SK-N-SH (cell line): ENCODE measurements at regions not wholly inside any gene's neighbourhood (a gene's known extent, or its start where the extent isn't known, plus 50 kb on each side); places are given as distances from the start of the nearest gene placed in this dataset.

Experiments
- CTCF ChIA-PET: fragments of 300-600, 350-600 bp; formaldehyde crosslinking; extraction: SDS; loops from one replicate; lab custom pipeline; 2021; lab: Yijun Ruan, JAX
- POLR2A ChIA-PET: fragments of 350-600 bp; sonication (Branson Sonifier 250); formaldehyde crosslinking; extraction: SDS; loops from one replicate; lab custom pipeline; 2020; ENCODE audit warnings: antibody characterized with exemption, inconsistent platforms; lab: Yijun Ruan, JAX
- DNase-seq: peaks from one replicate; pipeline ENCODE4 v3.0.0; 2012
- H2AFZ ChIP-seq: fragments of 200-600 bp; sonication (generic); 2 replicates; pipeline ENCODE4 v1.8.1; 2016; ENCODE audit warnings: antibody characterized with exemption, mild to moderate bottlenecking, low read depth
- H3F3A ChIP-seq: fragments of 200-600 bp; sonication (generic); replicated peaks from 2 replicates; pipeline ENCODE3; 2016; ENCODE audit warnings: antibody characterized with exemption, mild to moderate bottlenecking; ENCODE audit not compliant: insufficient read depth
- H3K27ac ChIP-seq, 2 experiments: fragments of 200-500 bp in 1 of 2; fragments of 200-600 bp in 1 of 2; sonication (Bioruptor generic) in 1 of 2; sonication (generic), shearing (Covaris generic) in 1 of 2; 2 replicates each; pipeline versions ENCODE4 v1.5.1 to v1.6.1; 2014 to 2016; ENCODE audit warnings: low read depth in 2 of 2, inconsistent platforms in 1 of 2, low read length in 1 of 2, mild to moderate bottlenecking in 1 of 2, mixed read lengths in 1 of 2
- H3K27me3 ChIP-seq: fragments of 200-600 bp; sonication (generic), shearing (Covaris generic); 2 replicates; pipeline ENCODE4 v1.6.1; 2016; ENCODE audit warnings: mixed run types; ENCODE audit not compliant: insufficient read depth
- H3K36me3 ChIP-seq, 2 experiments: fragments of 200-500 bp in 1 of 2; fragments of 200-600 bp in 1 of 2; sonication (Bioruptor generic) in 1 of 2; sonication (generic) in 1 of 2; replicated peaks in 1 of 2; 2 replicates each; pipeline versions ENCODE3 to v1.5.1; 2014 to 2016; ENCODE audit warnings: low read length in 1 of 2, mild to moderate bottlenecking in 1 of 2; ENCODE audit not compliant: insufficient read depth in 2 of 2, control insufficient read depth in 1 of 2
- H3K4me1 ChIP-seq, 2 experiments: fragments of 200-500 bp in 1 of 2; fragments of 200-600 bp in 1 of 2; sonication (Bioruptor generic) in 1 of 2; sonication (generic), shearing (Covaris generic) in 1 of 2; 2 replicates each; pipeline versions ENCODE4 v1.5.1 to v1.6.1; 2014 to 2016; ENCODE audit warnings: low read depth in 1 of 2, low read length in 1 of 2, mixed run types in 1 of 2; ENCODE audit not compliant: insufficient read depth in 2 of 2, control insufficient read depth in 1 of 2
- H3K4me2 ChIP-seq: fragments of 200-600 bp; sonication (generic), shearing (Covaris generic); 2 replicates; pipeline ENCODE4 v1.6.1; 2017; ENCODE audit warnings: mixed run types
- H3K4me3 ChIP-seq, 2 experiments: fragments of 200-500 bp in 1 of 2; fragments of 200-600 bp in 1 of 2; sonication (Bioruptor generic) in 1 of 2; sonication (generic), shearing (Covaris generic) in 1 of 2; 2 replicates each; pipeline versions ENCODE4 v1.5.1 to v1.8.1; 2014 to 2016; ENCODE audit warnings: low read depth in 2 of 2, inconsistent platforms in 1 of 2, low read length in 1 of 2, mild to moderate bottlenecking in 1 of 2, mixed read lengths in 1 of 2, moderate library complexity in 1 of 2
- H3K79me2 ChIP-seq: fragments of 200-600 bp; sonication (generic); 2 replicates; pipeline ENCODE4 v1.8.1; 2017; ENCODE audit warnings: mild to moderate bottlenecking; ENCODE audit not compliant: insufficient read depth
- H3K9ac ChIP-seq: fragments of 200-600 bp; sonication (generic); 2 replicates; pipeline ENCODE4 v1.6.1; 2017; ENCODE audit warnings: mixed run types
- H3K9me2 ChIP-seq: fragments of 200-600 bp; sonication (generic); 2 replicates; pipeline ENCODE4 v1.6.1; 2017; ENCODE audit warnings: mixed run types
- H3K9me3 ChIP-seq: fragments of 200-600 bp; sonication (generic); 2 replicates; pipeline ENCODE4 v1.6.1; 2017; ENCODE audit warnings: mixed run types, mild to moderate bottlenecking, moderate library complexity
- H4K20me1 ChIP-seq: fragments of 200-600 bp; sonication (generic); 2 replicates; pipeline ENCODE4 v1.6.1; 2017; ENCODE audit warnings: mild to moderate bottlenecking, mixed run types; ENCODE audit not compliant: insufficient read depth
- EP300 ChIP-seq, 2 experiments: IDR thresholded peaks; 2 replicates each; pipeline versions ENCODE4 v1.4.0 to v1.6.1; 2012; ENCODE audit warnings: borderline replicate concordance in 1 of 2, low read depth in 1 of 2, low read length in 1 of 2
- FOSL2 ChIP-seq: IDR thresholded peaks from 2 replicates; pipeline ENCODE4 v1.4.0; 2012; ENCODE audit warnings: low read depth, mild to moderate bottlenecking, moderate library complexity, borderline replicate concordance
- FOXJ3 ChIP-seq: sonication (generic); formaldehyde crosslinking; IDR thresholded peaks from 2 replicates; pipeline ENCODE4 v1.5.1; 2020; ENCODE audit warnings: mild to moderate bottlenecking, missing genetic modification reagents
- FOXM1 ChIP-seq: IDR thresholded peaks from 2 replicates; pipeline ENCODE4 v1.4.0; 2012; ENCODE audit warnings: low read depth, mild to moderate bottlenecking
- MXI1 ChIP-seq: IDR thresholded peaks from 2 replicates; pipeline ENCODE4 v1.6.1; 2012; ENCODE audit warnings: mild to moderate bottlenecking, low read depth, low read length, improper control_type of control experiment
- NFIC ChIP-seq: IDR thresholded peaks from 2 replicates; pipeline ENCODE4 v1.4.0; 2012; ENCODE audit warnings: borderline replicate concordance
- NRF1 ChIP-seq: IDR thresholded peaks from 2 replicates; pipeline ENCODE4 v1.6.1; 2012; ENCODE audit warnings: low read depth, mild to moderate bottlenecking, low read length
- POLR2AphosphoS5 ChIP-seq: IDR thresholded peaks from 2 replicates; pipeline ENCODE4 v1.6.1; 2012; ENCODE audit warnings: low read depth, low read length
- RAD21 ChIP-seq: IDR thresholded peaks from 2 replicates; pipeline ENCODE4 v1.6.1; 2012; ENCODE audit warnings: mild to moderate bottlenecking, low read length
- RFX5 ChIP-seq: IDR thresholded peaks from 2 replicates; pipeline ENCODE4 v1.6.1; 2012; ENCODE audit warnings: mild to moderate bottlenecking, improper control_type of control experiment, low read length
- RXRA ChIP-seq: IDR thresholded peaks from 2 replicates; pipeline ENCODE4 v1.4.0; 2012; ENCODE audit warnings: low read depth, mild to moderate bottlenecking, borderline replicate concordance
- SMC3 ChIP-seq: IDR thresholded peaks from 2 replicates; pipeline ENCODE4 v1.6.1; 2012; ENCODE audit warnings: low read depth, low read length, improper control_type of control experiment
- TAF1 ChIP-seq: IDR thresholded peaks from 2 replicates; pipeline ENCODE4 v1.6.1; 2012; ENCODE audit warnings: low read depth, mild to moderate bottlenecking, low read length, moderate library complexity, borderline replicate concordance
- TCF12 ChIP-seq: IDR thresholded peaks from 2 replicates; pipeline ENCODE4 v1.4.0; 2012
- TEAD4 ChIP-seq: IDR thresholded peaks from 2 replicates; pipeline ENCODE4 v1.4.0; 2012; ENCODE audit warnings: mild to moderate bottlenecking, borderline replicate concordance; ENCODE audit not compliant: insufficient read depth
- USF1 ChIP-seq: IDR thresholded peaks from 2 replicates; pipeline ENCODE4 v1.4.0; 2012; ENCODE audit warnings: low read depth, borderline replicate concordance
- YY1 ChIP-seq: IDR thresholded peaks from 2 replicates; pipeline ENCODE4 v1.4.0; 2012; ENCODE audit warnings: low read depth, mild to moderate bottlenecking
- WGBS: methylation state at CpG from one replicate; pipeline ENCODE4 v1.1.6; 2017; ENCODE audit warnings: low lambda C conversion rate; 5-methylcytosine and 5-hydroxymethylcytosine counted together
- TF ChIP-seq, protein P1 (sequence below): IDR thresholded peaks from 2 replicates; pipeline ENCODE4 v1.4.0; 2012; ENCODE audit warnings: low read depth, borderline replicate concordance
- TF ChIP-seq, protein P2 (sequence below): IDR thresholded peaks from 2 replicates; pipeline ENCODE4; 2012

- TF ChIP-seq FOSL2 (no peak), RAD21 (no peak), RFX5 (no peak), TCF12 (no peak), USF1 (no peak), TAF1 (no peak), FOXM1 (no peak), EP300 (IDR thresholded peaks at IDR 0.05; ENCODE audit: borderline replicate concordance in 1 of 2, low read depth in 1 of 2, low read length in 1 of 2) (no peak), SMC3 (no peak)
- TF ChIP-seq, protein P1, sequence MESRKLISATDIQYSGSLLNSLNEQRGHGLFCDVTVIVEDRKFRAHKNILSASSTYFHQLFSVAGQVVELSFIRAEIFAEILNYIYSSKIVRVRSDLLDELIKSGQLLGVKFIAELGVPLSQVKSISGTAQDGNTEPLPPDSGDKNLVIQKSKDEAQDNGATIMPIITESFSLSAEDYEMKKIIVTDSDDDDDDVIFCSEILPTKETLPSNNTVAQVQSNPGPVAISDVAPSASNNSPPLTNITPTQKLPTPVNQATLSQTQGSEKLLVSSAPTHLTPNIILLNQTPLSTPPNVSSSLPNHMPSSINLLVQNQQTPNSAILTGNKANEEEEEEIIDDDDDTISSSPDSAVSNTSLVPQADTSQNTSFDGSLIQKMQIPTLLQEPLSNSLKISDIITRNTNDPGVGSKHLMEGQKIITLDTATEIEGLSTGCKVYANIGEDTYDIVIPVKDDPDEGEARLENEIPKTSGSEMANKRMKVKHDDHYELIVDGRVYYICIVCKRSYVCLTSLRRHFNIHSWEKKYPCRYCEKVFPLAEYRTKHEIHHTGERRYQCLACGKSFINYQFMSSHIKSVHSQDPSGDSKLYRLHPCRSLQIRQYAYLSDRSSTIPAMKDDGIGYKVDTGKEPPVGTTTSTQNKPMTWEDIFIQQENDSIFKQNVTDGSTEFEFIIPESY, result no peak
These were observed 318.3 kb upstream of the MAGEB18 start (continued) for GRCh38 chrX:25819879-25820278.

GRCh38 chrX:25851141-25851540, 287.0 kb upstream of the MAGEB18 start:
- TF ChIP-seq TCF12 (no peak), YY1 (no peak), RXRA (no peak), NFIC (no peak), MXI1 (no peak), FOXJ3 (CRISPR knock-in tag) (no peak), POLR2AphosphoS5 (no peak), TAF1 (no peak), NRF1 (no peak), RFX5 (no peak), TEAD4 (no peak), SMC3 (no peak), FOXM1 (no peak)
- TF ChIP-seq, protein P2, sequence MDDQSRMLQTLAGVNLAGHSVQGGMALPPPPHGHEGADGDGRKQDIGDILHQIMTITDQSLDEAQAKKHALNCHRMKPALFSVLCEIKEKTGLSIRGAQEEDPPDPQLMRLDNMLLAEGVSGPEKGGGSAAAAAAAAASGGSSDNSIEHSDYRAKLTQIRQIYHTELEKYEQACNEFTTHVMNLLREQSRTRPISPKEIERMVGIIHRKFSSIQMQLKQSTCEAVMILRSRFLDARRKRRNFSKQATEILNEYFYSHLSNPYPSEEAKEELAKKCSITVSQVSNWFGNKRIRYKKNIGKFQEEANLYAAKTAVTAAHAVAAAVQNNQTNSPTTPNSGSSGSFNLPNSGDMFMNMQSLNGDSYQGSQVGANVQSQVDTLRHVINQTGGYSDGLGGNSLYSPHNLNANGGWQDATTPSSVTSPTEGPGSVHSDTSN, result no peak
- DNase-seq, result no peak
- 15% methylated on average over 3 of the region's 3 CpGs for WGBS
- H3K4me1 ChIP-seq, result no peaks in the 10 kb centered on the region
- no peaks in the 10 kb centered on the region for H4K20me1 ChIP-seq
- POLR2A ChIA-PET, result no interaction called here
- no peak overlapping the region for H3K4me3 ChIP-seq
- no peaks in the 10 kb centered on the region for H3F3A ChIP-seq
- no peaks in the 10 kb centered on the region for H3K9me2 ChIP-seq
- no peak overlapping the region for H3K9ac ChIP-seq
- no peak overlapping the region for H3K4me2 ChIP-seq
- no peaks in the 10 kb centered on the region for H3K9me3 ChIP-seq
- no peak overlapping the region for H3K27ac ChIP-seq
- CTCF ChIA-PET, result no interaction called here
- no peaks in the 10 kb centered on the region for H3K36me3 ChIP-seq
- H2AFZ ChIP-seq, result no peak overlapping the region
- H3K27me3 ChIP-seq, result no peaks in the 10 kb centered on the region
- no peaks in the 10 kb centered on the region for H3K79me2 ChIP-seq
